ENCODE measurements at regions not wholly inside any gene's neighbourhood (a gene's known extent, or its start where the extent isn't known, plus 50 kb on each side); places are given as distances from the start of the nearest gene placed in this dataset.

DNA sequence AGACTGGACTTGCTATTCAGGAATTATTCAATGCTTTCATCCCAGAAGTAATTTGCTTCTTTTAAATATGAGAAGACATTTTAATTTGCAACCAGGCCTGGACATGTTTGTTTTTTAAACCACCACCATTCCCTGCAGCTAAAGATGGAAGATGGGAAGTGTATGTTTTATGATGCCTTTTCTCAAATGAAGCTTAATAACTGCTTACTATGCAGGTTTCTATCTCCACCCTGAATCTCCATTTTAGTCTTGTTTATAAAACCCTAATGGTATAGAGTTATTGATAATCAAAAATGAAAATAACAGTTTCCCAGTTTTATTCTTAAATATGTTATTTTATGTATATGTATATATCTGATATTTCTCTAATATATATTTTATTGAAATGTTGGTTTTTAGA, 418.9 kb downstream of the C4orf33 start:
- Histone ChIP-seq H3K9ac (no peak overlapping the region), H3K4me1 (ENCODE audit: insufficient read depth) (no peaks in the 10 kb centered on the region), H3F3A (ENCODE audit: insufficient read depth) (no peaks in the 10 kb centered on the region), H3K27ac (no peak overlapping the region), H3K4me3 (no peak overlapping the region), H3K4me2 (ENCODE audit: unreplicated experiment) (no peak overlapping the region), H3K36me3 (ENCODE audit: low read depth) (no peaks in the 10 kb centered on the region), H3K79me2 (ENCODE audit: insufficient read depth) (no peaks in the 10 kb centered on the region), H3K9me3 (ENCODE audit: low read depth) (no peaks in the 10 kb centered on the region), H4K20me1 (ENCODE audit: insufficient read depth) (no peaks in the 10 kb centered on the region), H3K9me2 (ENCODE audit: insufficient read depth) (no peaks in the 10 kb centered on the region), H3K27me3 (replicated peaks; ENCODE audit: insufficient read depth) (no peaks in the 10 kb centered on the region), H2AFZ (no peak overlapping the region)
- TF ChIP-seq EZH2 (IDR thresholded peaks at IDR 0.05; ENCODE audit: insufficient read depth, poor library complexity, severe bottlenecking) (no peak), EZH2phosphoT487 (IDR thresholded peaks at IDR 0.05; ENCODE audit: insufficient read depth, low read depth) (no peak)
- no peak for DNase-seq
- in situ Hi-C loops (cut with MboI) = no loop called here

GRCh38 chr4:129515356-129515755, 419.4 kb downstream of the C4orf33 start:
- H3K9me2 ChIP-seq (ENCODE audit: insufficient read depth) = no peaks in the 10 kb centered on the region
- no peaks in the 10 kb centered on the region for H3K27me3 ChIP-seq (replicated peaks; ENCODE audit: insufficient read depth)
- no peak overlapping the region for H3K4me2 ChIP-seq (ENCODE audit: unreplicated experiment)
- no peaks in the 10 kb centered on the region for H3K79me2 ChIP-seq (ENCODE audit: insufficient read depth)
- no peaks in the 10 kb centered on the region for H3K4me1 ChIP-seq (ENCODE audit: insufficient read depth)
- no peak for DNase-seq
- no peak overlapping the region for H3K27ac ChIP-seq
- no peak for TF ChIP-seq EZH2 (IDR thresholded peaks at IDR 0.05; ENCODE audit: insufficient read depth, poor library complexity, severe bottlenecking)
- TF ChIP-seq EZH2phosphoT487 (IDR thresholded peaks at IDR 0.05; ENCODE audit: insufficient read depth, low read depth) = no peak
- no peaks in the 10 kb centered on the region for H4K20me1 ChIP-seq (ENCODE audit: insufficient read depth)
- no peak overlapping the region for H2AFZ ChIP-seq
- no peak overlapping the region for H3K9ac ChIP-seq
- no peaks in the 10 kb centered on the region for H3K9me3 ChIP-seq (ENCODE audit: low read depth)
- no peaks in the 10 kb centered on the region for H3K36me3 ChIP-seq (ENCODE audit: low read depth)
- no peaks in the 10 kb centered on the region for H3F3A ChIP-seq (ENCODE audit: insufficient read depth)
- no peak overlapping the region for H3K4me3 ChIP-seq
- in situ Hi-C loops (cut with MboI) = no loop called here
- WGBS, 2 experiments (ENCODE audit: low coverage in 1 of 2, low lambda C conversion rate in 2 of 2, missing lambda C conversion rate in 2 of 2) = 16 to 25% methylated on average over 1 of the region's 1 CpG

DNA sequence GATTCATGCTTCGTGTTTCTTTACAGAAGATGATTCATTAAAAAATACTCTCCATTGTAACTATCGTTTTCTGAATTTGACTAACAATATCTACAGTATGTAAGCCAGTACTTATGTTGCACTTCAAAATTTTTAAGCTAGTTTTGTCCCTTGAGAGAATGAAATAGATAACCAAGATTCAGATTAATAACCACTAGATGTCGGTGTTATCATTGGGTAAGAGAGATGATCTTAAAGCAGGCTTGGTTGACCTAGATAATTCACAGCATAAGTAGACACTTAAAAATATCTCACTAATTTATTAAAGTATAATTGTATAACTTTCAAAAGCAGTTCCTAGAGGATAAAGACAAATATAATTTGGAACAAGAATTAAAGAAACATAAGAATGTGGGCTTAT, 430.9 kb downstream of the C4orf33 start:
- H3K36me3 ChIP-seq (ENCODE audit: low read depth) = no peaks in the 10 kb centered on the region
- 4 to 13% methylated on average over 3 of the region's 3 CpGs for WGBS, 2 experiments (ENCODE audit: low coverage in 1 of 2, low lambda C conversion rate in 2 of 2, missing lambda C conversion rate in 2 of 2)
- no peak overlapping the region for H2AFZ ChIP-seq
- H3K9me3 ChIP-seq (ENCODE audit: low read depth) = no peaks in the 10 kb centered on the region
- H3K79me2 ChIP-seq (ENCODE audit: insufficient read depth) = no peaks in the 10 kb centered on the region
- no peaks in the 10 kb centered on the region for H3F3A ChIP-seq (ENCODE audit: insufficient read depth)
- no peak overlapping the region for H3K4me2 ChIP-seq (ENCODE audit: unreplicated experiment)
- H3K27ac ChIP-seq = no peak overlapping the region
- no peak overlapping the region for H3K4me3 ChIP-seq
- H4K20me1 ChIP-seq (ENCODE audit: insufficient read depth) = no peaks in the 10 kb centered on the region
- DNase-seq = no peak
- H3K9ac ChIP-seq = no peak overlapping the region
- no peak for TF ChIP-seq EZH2 (IDR thresholded peaks at IDR 0.05; ENCODE audit: insufficient read depth, poor library complexity, severe bottlenecking)
- TF ChIP-seq EZH2phosphoT487 (IDR thresholded peaks at IDR 0.05; ENCODE audit: insufficient read depth, low read depth) = no peak
- no peaks in the 10 kb centered on the region for H3K9me2 ChIP-seq (ENCODE audit: insufficient read depth)
- no peaks in the 10 kb centered on the region for H3K4me1 ChIP-seq (ENCODE audit: insufficient read depth)
- in situ Hi-C loops (cut with MboI) = no loop called here
- H3K27me3 ChIP-seq (replicated peaks; ENCODE audit: insufficient read depth) = no peaks in the 10 kb centered on the region

DNA sequence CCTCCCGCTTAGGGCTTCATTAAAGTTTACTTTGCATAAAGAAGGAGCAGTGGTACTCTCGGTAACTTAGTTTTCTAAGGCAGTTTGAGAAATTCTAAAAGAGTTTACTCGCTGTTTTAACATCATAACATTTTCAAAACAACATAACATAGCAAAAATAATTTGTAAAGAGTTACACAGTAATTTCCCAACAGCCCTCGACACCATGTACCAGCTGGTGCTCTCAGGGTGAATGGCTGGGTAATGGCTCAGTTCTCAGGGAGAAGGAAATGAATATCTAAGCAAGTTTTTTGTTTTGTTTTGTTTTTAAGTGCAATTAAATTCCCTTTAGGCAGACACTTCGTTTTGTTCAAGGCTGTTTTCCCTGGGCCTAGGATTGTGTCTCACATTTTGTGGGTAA, 435.3 kb downstream of the C4orf33 start:
- H2AFZ ChIP-seq = no peak overlapping the region
- H3K27me3 ChIP-seq (replicated peaks; ENCODE audit: insufficient read depth) = no peaks in the 10 kb centered on the region
- no peaks in the 10 kb centered on the region for H3F3A ChIP-seq (ENCODE audit: insufficient read depth)
- WGBS, 2 experiments (ENCODE audit: low coverage in 1 of 2, low lambda C conversion rate in 2 of 2, missing lambda C conversion rate in 2 of 2) = 10% methylated on average over 5 of the region's 5 CpGs
- no peaks in the 10 kb centered on the region for H3K9me2 ChIP-seq (ENCODE audit: insufficient read depth)
- H3K27ac ChIP-seq = no peak overlapping the region
- DNase-seq = no peak
- H3K4me1 ChIP-seq (ENCODE audit: insufficient read depth) = no peaks in the 10 kb centered on the region
- no peaks in the 10 kb centered on the region for H3K79me2 ChIP-seq (ENCODE audit: insufficient read depth)
- H3K9ac ChIP-seq = no peak overlapping the region
- H3K4me2 ChIP-seq (ENCODE audit: unreplicated experiment) = no peak overlapping the region
- H3K36me3 ChIP-seq (ENCODE audit: low read depth) = no peaks in the 10 kb centered on the region
- in situ Hi-C loops (cut with MboI) = no loop called here
- H3K4me3 ChIP-seq = no peak overlapping the region
- no peaks in the 10 kb centered on the region for H3K9me3 ChIP-seq (ENCODE audit: low read depth)
- no peak for TF ChIP-seq EZH2 (IDR thresholded peaks at IDR 0.05; ENCODE audit: insufficient read depth, poor library complexity, severe bottlenecking)
- TF ChIP-seq EZH2phosphoT487 (IDR thresholded peaks at IDR 0.05; ENCODE audit: insufficient read depth, low read depth) = no peak
- no peaks in the 10 kb centered on the region for H4K20me1 ChIP-seq (ENCODE audit: insufficient read depth)

DNA sequence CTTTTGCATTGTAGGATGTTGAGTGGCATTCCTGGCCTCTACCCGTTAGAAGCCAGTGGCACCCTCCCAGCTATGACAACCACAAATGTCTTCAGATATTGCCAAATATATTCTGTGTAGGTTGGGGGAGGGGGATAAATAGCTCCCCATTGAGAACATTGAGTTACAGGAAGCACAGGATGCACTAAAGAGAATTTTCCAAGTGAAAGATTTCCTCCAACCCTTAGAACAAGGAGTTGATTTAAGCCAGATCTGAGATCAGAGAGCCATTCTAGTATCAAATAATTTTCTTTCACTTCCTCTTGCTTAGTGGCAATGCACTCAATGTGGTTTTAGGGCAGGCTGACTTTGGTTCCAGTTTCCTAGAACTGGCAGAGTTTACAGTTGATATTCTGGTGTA, 436.6 kb downstream of the C4orf33 start:
- Histone ChIP-seq H3K27ac (no peak overlapping the region), H3K4me3 (no peak overlapping the region), H3K4me1 (ENCODE audit: insufficient read depth) (no peaks in the 10 kb centered on the region), H3K9me3 (ENCODE audit: low read depth) (no peaks in the 10 kb centered on the region), H3K27me3 (replicated peaks; ENCODE audit: insufficient read depth) (no peaks in the 10 kb centered on the region), H3K79me2 (ENCODE audit: insufficient read depth) (no peaks in the 10 kb centered on the region), H3K36me3 (ENCODE audit: low read depth) (no peaks in the 10 kb centered on the region), H3K9me2 (ENCODE audit: insufficient read depth) (no peaks in the 10 kb centered on the region), H3K9ac (no peak overlapping the region), H4K20me1 (ENCODE audit: insufficient read depth) (no peaks in the 10 kb centered on the region), H3K4me2 (ENCODE audit: unreplicated experiment) (no peak overlapping the region), H2AFZ (no peak overlapping the region), H3F3A (ENCODE audit: insufficient read depth) (no peaks in the 10 kb centered on the region)
- 59 to 95% methylated on average over 1 of the region's 1 CpG for WGBS, 2 experiments (ENCODE audit: low coverage in 1 of 2, low lambda C conversion rate in 2 of 2, missing lambda C conversion rate in 2 of 2)
- DNase-seq = no peak
- no peak for TF ChIP-seq EZH2 (IDR thresholded peaks at IDR 0.05; ENCODE audit: insufficient read depth, poor library complexity, severe bottlenecking)
- TF ChIP-seq EZH2phosphoT487 (IDR thresholded peaks at IDR 0.05; ENCODE audit: insufficient read depth, low read depth) = no peak
- in situ Hi-C loops (cut with MboI) = no loop called here

All from GM23248 (cell line).